Thyroid gland (tissue), 4 donors: ENCODE measurements at regions not wholly inside any gene's neighbourhood (a gene's known extent, or its start where the extent isn't known, plus 50 kb on each side); places are given as distances from the start of the nearest gene placed in this dataset.
"Not testable (repeated sequence)": the region's sequence is repeated elsewhere in the genome, so short reads cannot be mapped to it uniquely, and the experiment has no call there.

Experiments used
- DNase-seq, 2 donors: peaks; one replicate each; pipeline ENCODE4 v3.0.0-alpha.2; 2019
- H3K27ac ChIP-seq, 3 donors: fragments of 200-600 bp; sonication (generic); 1 replicate in 2 of 3; 2 replicates in 1 of 3; pipeline ENCODE4 v1.5.1; 2016 to 2019; ENCODE audit warnings: mild to moderate bottlenecking in 1 of 3, moderate library complexity in 1 of 3
- H3K27me3 ChIP-seq: fragments of 200-600 bp; sonication (generic); one replicate; pipeline ENCODE4 v1.5.1; 2019
- H3K36me3 ChIP-seq, 2 donors: fragments of 200-600 bp; sonication (generic); one replicate each; pipeline ENCODE4 v1.5.1; 2016 to 2019
- H3K4me1 ChIP-seq, 2 donors: fragments of 200-600 bp; sonication (generic); one replicate each; pipeline ENCODE4 v1.5.1; 2017 to 2019
- H3K4me3 ChIP-seq, 3 donors: fragments of 200-600 bp; sonication (generic); replicated peaks in 1 of 3; 1 replicate in 2 of 3; 2 replicates in 1 of 3; pipeline ENCODE4 v1.5.1; 2016; ENCODE audit warnings: mild to moderate bottlenecking in 1 of 3
- H3K9me3 ChIP-seq: fragments of 200-600 bp; sonication (generic); one replicate; pipeline ENCODE4 v1.5.1; 2017
- CTCF ChIP-seq, 6 experiments: fragments of 200-600 bp in 3 of 6; fragments of 450-650 bp in 3 of 6; sonication (generic) in 3 of 6; IDR thresholded peaks; one replicate each; pipeline ENCODE4 v1.5.1; 2016 to 2019; ENCODE audit warnings: antibody characterized with exemption in 6 of 6, mild to moderate bottlenecking in 2 of 6, inconsistent platforms in 1 of 6, moderate library complexity in 1 of 6
- POLR2A ChIP-seq, 2 donors: fragments of 450-650 bp; IDR thresholded peaks; one replicate each; pipeline ENCODE4 v1.6.1; 2017; ENCODE audit warnings: antibody characterized with exemption in 2 of 2, mild to moderate bottlenecking in 2 of 2, moderate library complexity in 1 of 2
- WGBS, 2 donors: methylation state at CpG; one replicate each; pipeline ENCODE4 v1.1.5; 2017; 5-methylcytosine and 5-hydroxymethylcytosine counted together
- intact Hi-C: fragments of 100-400 bp; cut with DNase I; formaldehyde crosslinking; loops from one replicate; pipeline ENCODE4 v1.15.1; 2023

DNA sequence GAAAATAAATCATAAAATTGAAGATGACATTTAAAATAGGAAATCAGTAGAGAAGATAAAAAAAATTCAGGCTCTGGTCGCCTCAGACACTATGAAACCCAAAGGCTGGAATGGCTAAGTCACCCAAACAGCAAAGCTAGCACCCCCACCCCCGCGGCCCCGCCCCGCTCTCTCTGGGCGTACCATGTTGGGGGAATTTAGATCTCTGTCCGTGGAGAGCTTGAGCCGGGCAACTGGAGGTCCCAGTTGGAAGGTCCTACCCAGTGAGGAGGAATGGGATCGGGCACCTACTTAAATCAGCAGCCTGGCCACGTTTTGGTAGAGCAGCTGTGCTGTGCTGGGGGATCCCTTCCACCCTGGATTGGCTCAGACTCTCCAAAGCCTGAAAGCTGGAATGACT lies 150.6 kb upstream of the ANKRD55 start:
- Histone ChIP-seq H3K4me1 (peaks cover 0 to 3% of the 10 kb centered on the region in 2 donors), H3K9me3 (no peaks in the 10 kb centered on the region), H3K27ac (no peak overlapping the region), H3K27me3 (no peaks in the 10 kb centered on the region), H3K36me3 (no peaks in the 10 kb centered on the region), H3K4me3 (no peak overlapping the region)
- intact Hi-C loops, result no loop called here
- no peak for DNase-seq
- TF ChIP-seq POLR2A (IDR thresholded peaks at IDR 0.05) (no peak), CTCF (IDR thresholded peaks at IDR 0.05) (no peak)
- 95 to 97% methylated on average over 10 of the region's 10 CpGs for WGBS, 2 donors

DNA sequence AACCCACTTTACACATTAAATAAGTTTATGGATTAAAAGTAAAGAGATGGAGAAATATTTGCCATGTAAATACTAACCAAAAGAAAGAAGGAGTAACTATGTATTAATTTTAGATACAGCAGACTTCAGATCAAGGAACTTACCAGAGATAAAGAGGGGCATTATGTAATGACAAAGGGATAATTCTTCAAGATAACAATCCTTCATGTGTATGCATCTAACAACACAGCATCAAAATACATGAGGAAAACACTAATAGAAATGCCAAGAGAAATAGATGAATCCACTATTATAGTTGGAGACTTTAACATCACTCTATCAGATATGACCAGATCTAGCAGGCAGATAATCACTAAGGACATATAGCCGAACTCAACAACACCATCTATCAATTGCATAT lies 149.8 kb upstream of the ANKRD55 start:
- 50 to 93% methylated on average over 1 of the region's 1 CpG for WGBS, 2 donors
- no peak overlapping the region for H3K4me3 ChIP-seq
- intact Hi-C loops, result no loop called here
- no peak for DNase-seq
- no peaks in the 10 kb centered on the region for H3K27me3 ChIP-seq
- H3K4me1 ChIP-seq, result no peaks in the 10 kb centered on the region
- H3K36me3 ChIP-seq, result no peaks in the 10 kb centered on the region
- H3K9me3 ChIP-seq, result no peaks in the 10 kb centered on the region
- no peak for TF ChIP-seq CTCF (IDR thresholded peaks at IDR 0.05)
- no peak for TF ChIP-seq POLR2A (IDR thresholded peaks at IDR 0.05)
- H3K27ac ChIP-seq, result no peak overlapping the region

- no peak for DNase-seq
- Histone ChIP-seq H3K4me1 (peaks cover 0 to 11% of the 10 kb centered on the region in 2 donors), H3K27me3 (no peaks in the 10 kb centered on the region), H3K27ac (no peak overlapping the region), H3K9me3 (peaks cover 5% of the 10 kb centered on the region), H3K36me3 (no peaks in the 10 kb centered on the region), H3K4me3 (no peak overlapping the region)
- intact Hi-C loops, result no loop called here
- TF ChIP-seq CTCF (IDR thresholded peaks at IDR 0.05) (no peak), POLR2A (IDR thresholded peaks at IDR 0.05) (no peak)
Observed at GRCh38 chr5:56377573-56377972, 144.4 kb upstream of the ANKRD55 start.

GRCh38 chr5:56376128-56376527 lies 143.0 kb upstream of the ANKRD55 start:
- WGBS, 2 donors, result 92 to 99% methylated on average over 2 of the region's 2 CpGs
- Histone ChIP-seq H3K9me3 (peaks cover 5% of the 10 kb centered on the region), H3K4me3 (no peak overlapping the region), H3K27me3 (no peaks in the 10 kb centered on the region), H3K4me1 (peaks cover 0 to 11% of the 10 kb centered on the region in 2 donors), H3K36me3 (no peaks in the 10 kb centered on the region), H3K27ac (no peak overlapping the region)
- DNase-seq, result no peak
- TF ChIP-seq POLR2A (IDR thresholded peaks at IDR 0.05) (no peak), CTCF (IDR thresholded peaks at IDR 0.05) (no peak)
- intact Hi-C loops, result no loop called here

- peak; percentile 68 to 70 for DNase-seq
- WGBS, 2 donors, result 47 to 53% methylated on average over 5 of the region's 5 CpGs
- no peaks in the 10 kb centered on the region for H3K36me3 ChIP-seq
- TF ChIP-seq POLR2A (IDR thresholded peaks at IDR 0.05) (peak in 1 of 2 donors; percentile 27), CTCF (IDR thresholded peaks at IDR 0.05) (no peak)
- no peak overlapping the region for H3K4me3 ChIP-seq
- H3K27ac ChIP-seq, result peak overlapping the region; percentile 32 to 60 (median 34)
- intact Hi-C loops, result no loop called here
- peaks cover 5% of the 10 kb centered on the region for H3K9me3 ChIP-seq
- peaks cover 0 to 11% of the 10 kb centered on the region in 2 donors for H3K4me1 ChIP-seq
- H3K27me3 ChIP-seq, result no peaks in the 10 kb centered on the region
Observed at GRCh38 chr5:56375011-56375410, 141.9 kb upstream of the ANKRD55 start.

DNA sequence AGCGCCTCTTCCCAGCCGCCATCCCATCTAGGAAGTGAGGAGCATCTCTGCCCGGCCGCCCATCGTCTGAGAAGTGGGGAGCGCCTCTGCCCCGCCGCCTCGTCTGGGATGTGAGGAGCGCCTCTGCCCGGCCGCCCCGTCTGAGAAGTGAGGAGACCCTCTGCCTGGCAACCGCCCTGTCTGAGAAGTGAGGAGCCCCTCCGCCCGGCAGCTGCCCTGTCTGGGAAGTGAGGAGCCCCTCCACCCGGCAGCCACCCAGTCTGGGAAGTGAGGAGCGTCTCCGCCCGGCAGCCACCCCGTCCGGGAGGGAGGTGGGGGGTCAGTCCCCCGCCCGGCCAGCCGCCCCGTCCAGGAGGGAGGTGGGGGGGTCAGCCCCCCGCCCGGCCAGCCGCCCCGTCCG lies 139.4 kb upstream of the ANKRD55 start:
- H3K9me3 ChIP-seq, H3K27ac ChIP-seq, H3K4me3 ChIP-seq, H3K27me3 ChIP-seq, DNase-seq, H3K36me3 ChIP-seq, intact Hi-C loops: not testable (repeated sequence)
- H3K4me1 ChIP-seq, result peaks cover 0 to 11% of the 10 kb centered on the region in 2 donors
- 94% methylated on average over 13 of the region's 31 CpGs; no CpG with 5 or more reads in 1 of the 2 donors for WGBS, 2 donors
